ENCODE measurements at regions not wholly inside any gene's neighbourhood (a gene's known extent, or its start where the extent isn't known, plus 50 kb on each side); places are given as distances from the start of the nearest gene placed in this dataset.
A peak's percentile ranks its signal among the peaks of the same experiment; 100 is the strongest.

DNA sequence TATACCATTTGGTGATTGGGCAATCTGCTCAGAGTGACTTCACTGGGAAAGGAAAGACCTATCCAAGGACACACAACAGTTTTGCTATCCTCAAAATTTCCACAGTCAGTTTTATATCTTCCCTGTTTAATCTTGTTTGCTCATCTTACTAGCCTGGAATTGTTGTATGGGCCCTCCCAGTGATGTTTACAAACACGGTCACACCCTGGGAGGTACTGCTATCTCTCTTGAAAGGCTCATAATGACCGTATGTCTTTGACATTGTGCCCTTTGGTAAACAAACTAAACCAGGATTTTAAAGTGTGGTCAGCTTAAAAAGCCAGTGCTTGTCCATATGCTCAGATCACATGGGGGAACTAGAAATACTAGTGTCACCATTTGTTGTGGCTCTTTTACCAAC, 277.0 kb downstream of the CDH2 start:
- no peak for DNase-seq

DNA sequence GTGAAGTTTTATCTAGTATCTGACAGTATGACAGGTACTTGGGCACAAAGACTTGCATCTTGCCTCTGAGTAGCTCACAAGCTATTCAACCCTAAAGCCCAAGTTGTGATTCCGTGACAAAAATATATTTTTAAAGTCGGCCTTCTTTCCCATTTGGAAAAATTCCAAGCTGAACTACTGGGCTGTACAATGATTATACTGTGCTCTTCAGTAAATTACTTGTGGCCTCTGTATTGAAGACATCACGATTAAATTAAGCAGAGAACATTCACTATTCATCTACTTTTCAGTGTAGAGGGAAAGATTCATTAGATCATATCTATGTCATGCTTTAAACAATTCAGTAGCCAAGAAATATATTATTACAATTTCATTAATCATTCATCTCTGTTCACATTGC, 282.2 kb downstream of the CDH2 start:
- no peak for DNase-seq

DNA sequence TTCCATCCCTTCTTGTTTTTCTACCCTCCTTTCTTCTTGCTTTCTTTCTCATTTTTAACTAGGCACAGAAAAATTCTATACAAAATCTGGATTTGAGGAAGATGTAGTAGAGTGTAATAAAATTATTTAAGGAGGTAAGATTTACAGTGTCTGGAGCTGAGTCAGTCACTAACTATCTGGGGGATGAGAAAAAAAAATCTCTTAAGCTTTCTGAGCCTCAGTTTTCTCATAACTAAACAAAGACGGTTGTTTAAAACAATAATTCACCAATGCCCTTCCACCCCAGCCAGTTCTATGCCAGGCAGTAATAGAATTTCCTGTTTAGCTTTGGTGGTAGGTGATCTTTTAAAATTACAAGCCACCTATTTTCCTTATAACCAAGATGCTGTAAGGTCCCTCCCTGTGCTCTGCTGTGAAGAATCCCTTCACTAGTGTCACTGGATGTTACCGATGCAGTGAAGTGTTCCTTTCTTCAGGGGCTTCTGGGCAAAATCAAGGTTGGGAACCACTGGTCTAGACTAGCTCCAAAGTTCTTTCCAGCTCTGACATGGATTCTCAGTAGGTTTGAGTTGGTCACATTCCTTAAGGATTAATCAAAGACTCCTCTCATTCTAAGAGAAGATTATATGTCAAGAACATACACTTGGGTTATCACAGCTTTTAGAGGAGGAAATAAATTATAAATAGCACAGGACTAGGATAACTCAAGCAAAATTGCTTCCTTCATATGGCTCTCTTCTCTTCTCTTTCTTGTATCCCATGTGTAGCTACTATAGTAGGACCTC, 289.0 kb downstream of the CDH2 start:
- no peak for DNase-seq

DNA sequence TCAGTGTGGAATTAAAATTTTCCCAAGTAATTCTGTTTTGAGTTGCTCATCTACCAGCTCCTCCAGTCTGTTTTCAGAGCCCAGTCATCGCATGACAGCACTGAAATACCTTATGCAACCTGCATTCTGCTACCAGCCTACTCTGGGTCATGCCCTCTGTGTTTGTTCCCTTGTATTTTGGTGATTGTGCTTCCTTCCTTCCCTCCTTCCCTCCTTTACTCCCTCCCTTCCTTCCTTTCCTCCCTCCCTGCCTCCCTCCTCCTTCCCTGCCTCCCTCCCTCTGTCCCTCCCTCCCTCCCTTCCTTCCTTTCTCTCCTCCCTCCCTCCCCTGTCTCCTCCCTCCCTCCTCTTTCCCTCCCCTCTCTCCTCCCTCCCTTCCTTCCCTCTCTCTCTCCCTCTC, 289.6 kb downstream of the CDH2 start:
- no peak for DNase-seq

DNA sequence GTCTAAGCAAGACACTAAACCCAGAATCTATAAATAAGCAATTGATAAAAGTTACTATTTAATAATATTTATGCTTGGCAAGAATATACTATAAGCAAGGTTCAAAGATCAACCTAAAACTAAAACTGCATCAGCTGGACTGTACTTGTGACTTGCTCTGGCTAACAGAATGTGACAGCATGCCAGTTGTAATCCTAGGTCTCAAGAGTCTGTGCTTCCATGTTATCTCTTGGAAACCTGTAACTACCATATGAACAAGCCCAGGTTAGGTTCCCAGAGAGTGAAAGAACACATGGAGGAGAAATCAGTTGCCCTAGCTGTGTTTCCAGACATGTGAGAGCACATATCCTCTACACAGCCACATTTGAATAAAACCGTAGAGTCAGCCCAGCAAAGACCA, 297.4 kb downstream of the CDH2 start:
- no peak for DNase-seq

DNA sequence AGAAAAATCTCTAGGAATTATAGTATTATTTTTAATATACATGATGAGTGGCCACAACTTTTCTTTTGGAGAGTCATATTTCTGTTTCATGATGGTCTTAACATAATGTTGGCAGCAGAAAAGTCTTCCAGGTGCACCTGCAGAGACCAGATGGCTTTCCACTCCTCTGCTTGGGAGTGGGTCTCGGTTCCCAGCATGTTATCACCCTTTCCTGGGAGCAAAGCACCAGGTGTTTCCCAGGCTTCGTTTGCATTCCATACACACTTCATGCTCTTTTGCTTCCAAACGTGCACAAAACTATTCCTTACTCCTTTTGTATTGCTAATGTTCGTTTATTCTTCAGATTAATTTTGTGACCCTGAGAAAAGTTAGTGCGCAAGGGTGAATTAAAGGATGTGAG, 305.2 kb downstream of the CDH2 start:
- DNase-seq: peak; percentile 86

DNA sequence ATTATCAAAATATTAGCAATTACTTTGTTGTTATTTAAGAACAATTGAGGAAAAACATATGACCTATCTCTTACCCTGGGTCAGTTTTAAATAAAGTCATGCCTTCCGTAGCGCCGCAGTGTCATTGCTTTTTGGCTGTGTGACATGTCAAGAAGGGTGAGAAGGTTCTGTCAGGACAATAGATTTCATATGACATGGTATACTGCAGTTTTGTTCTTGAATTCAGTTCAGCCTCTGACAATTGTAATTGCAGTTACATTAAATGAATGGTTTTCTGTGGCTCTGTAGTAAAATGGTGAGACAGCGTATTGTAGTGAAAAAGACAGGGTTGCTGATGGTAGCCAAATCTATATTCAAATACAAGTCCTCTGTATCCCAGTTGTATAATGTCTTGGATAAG, 307.2 kb downstream of the CDH2 start:
- no peak for DNase-seq

DNA sequence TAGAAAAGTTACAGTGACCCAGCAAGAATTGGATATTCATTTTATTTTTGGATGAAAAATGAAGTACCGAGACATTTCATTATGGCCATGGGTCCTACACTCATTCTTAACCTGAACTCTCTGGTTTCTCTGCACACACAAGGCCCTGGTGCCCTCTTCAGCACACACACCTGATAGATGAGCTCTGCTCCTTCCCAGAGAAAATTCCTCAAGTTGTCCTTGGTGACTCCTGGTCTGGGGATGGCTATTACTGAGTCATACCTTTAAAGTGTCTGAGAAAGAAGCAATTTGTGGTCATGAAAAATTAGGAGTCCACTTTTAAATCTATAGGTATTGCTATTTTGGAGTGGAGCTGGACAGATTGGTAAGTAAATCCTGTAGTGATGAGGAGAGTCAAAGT, 311.5 kb downstream of the CDH2 start:
- no peak for DNase-seq

DNA sequence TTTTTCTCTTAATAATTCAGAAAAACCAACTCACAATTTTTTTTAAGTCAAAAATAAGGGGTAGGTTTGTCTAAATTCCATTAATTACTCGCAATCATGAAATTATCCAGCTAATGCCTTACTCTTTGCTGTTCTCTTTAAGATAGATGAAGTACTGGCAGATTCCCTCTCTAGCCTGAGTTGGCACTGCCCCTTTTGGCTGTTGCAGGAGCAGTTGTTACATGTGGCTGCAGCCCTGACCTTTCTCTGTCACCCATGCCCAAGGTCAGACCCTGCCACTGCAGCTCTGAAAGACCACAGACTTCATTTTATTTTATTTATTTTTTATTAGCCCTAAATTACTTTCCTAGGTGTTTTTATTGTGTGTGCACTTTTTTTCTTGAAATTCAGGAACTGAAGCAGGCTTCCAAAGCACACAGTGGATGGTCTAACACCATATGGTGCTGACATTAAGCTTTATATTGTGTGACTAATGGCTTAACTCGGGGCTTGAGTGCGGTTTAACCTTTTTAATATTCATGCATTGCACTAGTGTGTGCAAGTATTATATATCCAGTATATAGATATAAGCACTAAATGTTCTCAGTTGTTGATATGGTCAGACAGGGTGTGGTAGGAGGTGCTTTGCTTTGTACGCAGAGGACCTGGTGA, 313.0 kb downstream of the CDH2 start:
- peak; percentile 29 for DNase-seq

DNA sequence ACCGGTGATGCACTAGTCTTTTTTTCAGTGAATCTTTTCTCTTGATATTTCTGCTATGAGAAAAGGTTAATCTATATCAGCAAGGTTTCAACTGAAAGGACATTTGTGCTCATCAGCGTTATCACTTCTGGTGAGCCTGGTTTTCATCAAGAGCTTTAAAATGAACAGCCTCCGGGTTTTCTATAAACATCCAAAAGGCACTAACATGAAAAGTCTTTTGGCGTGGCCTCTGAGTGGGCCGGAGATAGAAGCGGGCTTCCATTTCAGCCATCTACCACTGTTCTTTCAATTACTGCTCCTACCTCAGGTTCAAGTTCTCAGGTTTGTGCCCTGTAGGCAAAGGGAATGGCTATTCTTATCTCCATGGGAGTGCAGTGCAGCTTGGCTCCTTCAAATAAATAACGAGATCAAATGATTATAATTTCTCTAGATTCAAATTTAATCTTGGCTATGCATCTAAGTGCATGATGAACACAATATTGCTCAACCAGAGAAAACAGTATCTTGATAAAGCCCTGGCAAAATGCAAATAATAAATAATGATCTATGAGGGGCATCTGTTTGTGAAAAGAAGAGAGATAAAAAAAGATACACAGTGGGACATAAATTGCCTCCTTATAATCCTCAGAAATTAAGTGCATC, 314.8 kb downstream of the CDH2 start:
- no peak for DNase-seq

DNA sequence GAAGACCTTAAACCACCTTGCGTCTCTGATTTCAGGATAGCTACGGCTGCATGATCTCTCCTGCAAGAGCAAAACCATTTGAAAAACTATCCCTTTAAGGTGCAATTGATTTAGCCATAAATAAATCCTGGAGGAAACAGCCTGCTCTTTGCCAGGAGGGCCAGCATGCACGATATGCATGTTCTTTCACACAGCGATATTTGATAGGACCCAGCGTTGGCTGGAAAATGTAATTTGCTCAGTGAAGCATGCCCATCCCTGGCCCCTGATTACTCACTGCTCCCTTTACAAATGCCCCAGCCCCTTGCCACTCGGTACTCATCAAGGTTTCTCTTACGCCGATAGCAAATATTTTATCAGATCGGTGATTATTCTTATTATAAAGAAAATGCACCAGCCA, 315.4 kb downstream of the CDH2 start:
- DNase-seq: peak; percentile 87

DNA sequence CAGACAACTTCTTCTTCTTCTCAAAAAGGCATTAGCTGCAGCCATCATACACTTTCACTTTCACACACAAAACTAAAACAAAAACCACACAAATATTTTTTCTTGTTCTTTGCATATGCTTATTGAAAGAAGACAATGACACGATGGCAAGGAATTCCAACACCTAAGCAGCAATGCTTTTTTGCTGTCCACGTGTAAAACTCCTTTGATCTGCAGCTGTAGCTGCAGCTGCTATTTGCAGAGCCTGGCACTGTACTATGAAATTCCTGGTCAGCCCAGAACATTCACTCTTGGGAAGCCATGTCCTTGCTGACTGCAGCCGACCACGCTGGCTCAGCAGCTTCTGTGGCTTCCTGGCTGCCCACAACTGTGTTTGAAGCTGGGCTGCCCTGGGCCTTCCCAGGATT, 316.2 kb downstream of the CDH2 start:
- DNase-seq: no peak

DNA sequence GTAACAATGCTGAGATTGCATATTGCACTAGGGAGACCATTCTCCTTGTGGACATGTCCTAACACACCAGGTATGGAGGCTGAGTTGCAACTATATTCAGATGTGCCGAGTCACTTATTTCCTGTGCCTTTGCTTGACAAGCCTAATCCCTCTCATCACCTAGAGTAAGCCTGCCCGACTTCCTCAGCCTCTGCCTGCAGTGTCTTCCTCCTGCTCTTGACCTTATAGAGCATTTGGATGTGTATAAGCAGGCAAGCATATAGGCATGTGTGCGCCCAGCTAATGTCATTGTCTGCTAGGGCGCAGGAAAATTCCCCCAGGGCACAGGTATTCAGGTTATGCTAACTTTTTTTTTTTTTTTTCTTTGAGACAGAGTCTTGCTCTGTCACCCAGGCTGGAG, 316.9 kb downstream of the CDH2 start:
- DNase-seq: no peak

DNA sequence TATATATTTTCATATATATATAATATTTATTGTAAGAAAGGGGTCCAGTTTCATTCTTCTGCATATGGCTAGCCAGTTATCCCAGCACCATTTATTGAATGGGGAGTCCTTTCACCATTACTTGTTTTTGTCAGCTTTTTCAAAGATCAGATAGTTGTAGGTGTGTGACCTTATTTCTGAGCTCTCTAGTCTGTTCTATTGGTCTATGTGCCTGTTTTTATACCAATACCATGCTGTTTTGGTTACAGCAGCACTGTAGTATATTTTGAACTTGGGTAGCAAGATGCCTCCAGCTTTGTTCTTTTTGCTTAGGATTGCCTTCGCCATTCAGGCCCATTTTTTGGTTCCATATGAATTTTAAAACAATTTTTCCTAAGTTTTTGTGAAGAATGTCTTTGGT, 320.1 kb downstream of the CDH2 start:
- no peak for DNase-seq

DNA sequence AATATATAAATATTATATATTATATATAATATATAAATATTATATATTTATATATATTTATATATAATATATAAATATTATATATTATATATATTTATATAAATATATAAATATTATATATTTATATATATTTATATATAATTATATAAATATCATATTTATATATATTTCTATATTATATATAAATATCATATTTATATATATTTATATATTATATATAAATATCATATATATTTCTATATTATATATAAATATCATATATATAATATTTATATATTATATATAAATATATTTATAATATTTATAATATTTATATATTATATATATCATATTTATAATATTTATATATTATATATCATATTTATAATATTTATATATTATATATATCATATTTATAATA, 321.4 kb downstream of the CDH2 start:
- DNase-seq: no peak

DNA sequence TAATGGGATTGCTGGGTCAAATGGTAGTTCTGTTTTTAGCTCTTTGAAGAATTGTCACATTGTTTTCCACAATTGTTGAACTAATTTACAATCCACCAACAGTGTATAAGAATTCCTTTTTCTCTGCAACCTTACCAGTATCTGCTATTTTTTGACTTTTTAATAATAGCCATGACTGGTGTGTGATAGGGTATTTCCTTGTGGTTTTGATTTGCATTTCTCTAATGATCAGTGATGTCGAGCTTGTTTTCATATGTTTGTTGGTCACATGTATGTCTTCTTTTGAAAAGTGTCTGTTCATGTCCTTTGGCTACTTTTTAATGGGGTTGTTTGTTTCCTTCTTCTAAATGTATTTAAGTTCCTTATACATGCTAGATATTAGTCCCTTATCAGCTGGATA, 322.3 kb downstream of the CDH2 start:
- no peak for DNase-seq

DNA sequence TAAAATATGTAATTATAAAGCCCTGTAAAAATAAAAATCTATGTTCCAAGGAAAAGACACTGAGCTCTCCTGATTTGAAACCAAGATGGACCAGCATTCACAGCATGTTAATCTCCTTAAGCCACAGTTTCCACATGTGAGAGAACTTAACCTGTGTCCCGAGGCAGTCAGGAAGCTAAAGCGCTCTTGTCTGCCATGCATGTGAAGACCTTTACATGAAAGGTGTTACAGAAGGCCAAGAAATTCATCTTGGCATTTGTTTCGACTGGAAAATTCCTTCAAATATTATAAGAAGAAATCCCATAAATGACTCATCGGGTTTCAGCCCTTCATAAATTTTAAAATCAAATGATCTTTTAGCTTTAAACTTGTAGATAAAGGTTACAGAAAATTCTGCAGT, 328.6 kb downstream of the CDH2 start:
- no peak for DNase-seq

DNA sequence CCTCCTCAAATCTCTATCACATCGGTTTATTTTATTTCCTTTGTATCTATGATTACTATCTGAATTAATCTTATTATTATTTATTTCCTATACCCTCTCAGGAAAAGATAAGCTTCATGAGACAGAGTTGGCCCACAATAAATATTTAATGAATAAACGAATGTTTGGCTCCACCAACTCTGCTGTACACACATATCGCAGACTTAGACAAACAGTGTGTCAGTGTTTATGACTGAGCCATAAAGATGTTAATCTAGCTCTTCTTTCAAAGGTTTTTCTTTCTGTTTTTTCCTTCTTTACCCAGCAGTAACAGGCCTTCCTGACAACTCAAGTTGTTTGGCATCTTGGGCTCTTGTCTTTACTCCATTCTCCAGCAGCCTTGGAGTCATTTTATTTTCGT, 329.5 kb downstream of the CDH2 start:
- no peak for DNase-seq

DNA sequence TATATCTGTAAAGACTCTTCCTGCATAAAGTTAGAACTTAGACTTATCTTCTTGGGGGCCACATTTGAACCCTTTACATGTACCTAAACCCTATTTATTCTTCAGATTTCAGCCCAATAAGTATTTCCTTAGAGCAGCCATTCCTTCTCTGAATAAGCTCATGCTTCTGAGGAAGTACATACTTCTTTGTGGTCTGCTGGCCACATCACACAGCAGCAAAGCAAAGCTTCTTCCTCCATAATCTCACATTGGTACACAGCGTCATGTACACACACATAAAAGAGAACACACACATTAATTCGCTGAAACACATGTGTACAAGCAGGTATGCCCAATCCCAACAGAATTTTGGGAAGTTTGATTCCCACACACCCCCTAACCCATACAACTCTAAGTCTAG, 331.0 kb downstream of the CDH2 start:
- no peak for DNase-seq

DNA sequence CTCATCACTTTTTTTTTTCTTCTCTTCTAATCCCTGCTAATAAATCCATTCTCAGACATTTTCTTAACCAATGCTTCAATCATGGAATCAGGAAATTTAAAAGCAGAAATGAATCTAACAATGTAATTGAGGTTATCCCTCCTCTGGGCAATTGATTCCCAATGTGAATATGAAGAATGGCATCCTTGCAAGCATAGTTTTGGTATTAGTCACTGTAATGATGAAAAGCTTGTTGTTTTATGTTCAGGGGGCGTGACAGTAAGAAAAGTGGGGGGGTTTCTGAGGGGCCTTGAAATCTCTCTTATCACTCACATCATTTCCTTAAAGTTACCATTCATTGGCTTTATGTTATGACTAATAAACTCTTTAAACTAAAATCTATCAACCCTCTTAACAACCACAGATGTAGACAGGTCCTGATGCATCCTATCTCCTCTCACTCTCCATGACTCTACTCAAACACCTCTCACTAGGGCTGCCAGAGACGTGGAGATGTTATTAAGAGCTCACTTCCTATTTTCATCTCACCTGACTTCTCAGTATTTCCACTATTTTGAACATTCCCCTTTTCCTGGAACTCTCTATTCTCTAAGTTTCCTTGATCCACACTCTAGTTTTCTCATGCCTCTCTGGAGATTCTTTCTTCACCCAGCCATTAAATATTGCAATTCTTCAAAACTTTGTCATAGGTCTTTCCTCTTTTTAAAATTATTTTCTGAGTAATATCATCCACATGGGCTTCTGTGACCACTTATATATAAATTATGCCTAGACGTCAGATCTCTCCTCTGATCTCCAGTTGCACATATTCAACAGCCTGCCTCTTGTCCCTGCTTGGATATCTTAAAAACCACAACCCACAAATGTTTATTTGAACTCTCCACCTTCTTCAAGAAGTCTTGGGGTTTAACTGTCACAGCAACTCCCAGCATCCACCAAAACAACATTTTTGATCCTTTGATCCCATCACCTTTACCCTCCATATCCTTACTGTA, 332.9 kb downstream of the CDH2 start:
- DNase-seq: no peak

DNA sequence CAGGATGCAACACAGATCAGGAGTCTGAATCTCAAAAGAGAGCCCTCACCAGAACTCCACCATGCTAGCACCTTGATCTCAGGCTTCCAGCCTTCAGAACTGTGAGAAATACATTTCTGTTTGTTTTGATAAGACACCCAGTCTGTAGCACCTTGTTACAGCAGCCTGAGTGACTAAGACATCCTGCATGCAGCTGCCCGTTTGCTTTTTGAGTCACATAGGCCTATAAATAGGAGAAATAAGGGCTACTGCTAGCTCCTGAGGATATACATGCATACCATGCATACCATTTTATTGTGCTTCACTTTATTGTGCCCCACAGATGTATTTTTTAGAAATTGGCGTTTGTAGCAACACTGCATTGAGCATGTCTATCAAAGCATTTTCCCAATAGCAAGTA, 337.8 kb downstream of the CDH2 start:
- no peak for DNase-seq

DNA sequence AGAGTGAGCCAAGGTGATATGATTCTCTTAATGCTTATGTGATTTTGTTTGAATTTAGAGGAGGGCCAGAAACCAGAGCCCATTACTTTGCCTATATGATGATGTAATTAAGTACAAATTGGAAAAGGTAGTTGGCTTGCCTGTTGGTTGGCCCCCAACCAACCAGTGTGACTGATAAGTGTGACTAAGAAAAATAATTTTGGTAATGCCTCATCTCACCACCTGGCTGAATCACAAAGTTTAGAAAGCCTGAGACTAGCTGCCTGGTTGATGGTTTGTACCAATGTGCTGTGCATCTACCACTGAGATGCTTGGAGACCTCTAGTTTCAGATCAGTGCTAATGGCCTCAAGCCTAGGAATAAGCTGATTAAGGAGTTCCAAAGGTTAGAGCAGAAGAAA, 338.7 kb downstream of the CDH2 start:
- no peak for DNase-seq

DNA sequence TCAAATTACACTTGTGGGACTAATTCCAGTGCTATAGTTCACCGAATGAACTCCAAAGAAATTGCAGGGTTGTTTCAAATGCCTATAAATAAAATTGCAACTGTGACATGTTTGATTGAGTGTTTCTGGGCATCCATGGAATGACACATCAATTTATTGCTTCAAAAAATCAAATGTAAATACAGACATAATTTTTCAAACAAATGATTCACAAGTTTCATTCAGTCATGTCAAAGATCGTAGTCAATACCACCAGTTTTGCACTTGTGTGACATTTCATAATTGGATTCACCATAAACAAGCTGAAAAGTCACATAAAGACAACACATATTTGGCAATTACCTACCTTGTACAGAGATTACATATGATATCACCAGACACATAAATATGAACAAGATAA, 350.8 kb downstream of the CDH2 start:
- no peak for DNase-seq
